Lower leg skin (tissue), 4 donors: ENCODE measurements at regions not wholly inside any gene's neighbourhood (a gene's known extent, or its start where the extent isn't known, plus 50 kb on each side); places are given as distances from the start of the nearest gene placed in this dataset.

Experiments used
- DNase-seq, 2 donors: peaks; one replicate each; pipeline ENCODE4 v3.0.0-alpha.2; 2019; ENCODE audit warnings: low spot score in 2 of 2
- H3K4me3 ChIP-seq: fragments of 200-600 bp; sonication (generic); 2 replicates; pipeline ENCODE4 v1.5.1; 2017; ENCODE audit warnings: mild to moderate bottlenecking, low read depth; ENCODE audit not compliant: poor library complexity, severe bottlenecking
- POLR2A ChIP-seq, 2 donors: fragments of 450-650 bp; IDR thresholded peaks; one replicate each; pipeline ENCODE4 v1.6.1; 2016 to 2017; ENCODE audit warnings: antibody characterized with exemption in 2 of 2, mild to moderate bottlenecking in 1 of 2, moderate library complexity in 1 of 2
- WGBS, 2 donors: methylation state at CpG; one replicate each; pipeline ENCODE4 v1.1.5; 2018; 5-methylcytosine and 5-hydroxymethylcytosine counted together
- intact Hi-C: fragments of 100-400 bp; cut with DNase I; formaldehyde crosslinking; loops from one replicate; pipeline ENCODE4 v1.15.0; 2023; ENCODE audit warnings: low total_unique reads
- TF ChIP-seq, protein P1 (sequence below), 3 donors: fragments of 450-650 bp; IDR thresholded peaks; one replicate each; pipeline ENCODE4 v1.5.1; 2016; ENCODE audit warnings: antibody characterized with exemption in 3 of 3, mild to moderate bottlenecking in 3 of 3, moderate library complexity in 2 of 3

DNA sequence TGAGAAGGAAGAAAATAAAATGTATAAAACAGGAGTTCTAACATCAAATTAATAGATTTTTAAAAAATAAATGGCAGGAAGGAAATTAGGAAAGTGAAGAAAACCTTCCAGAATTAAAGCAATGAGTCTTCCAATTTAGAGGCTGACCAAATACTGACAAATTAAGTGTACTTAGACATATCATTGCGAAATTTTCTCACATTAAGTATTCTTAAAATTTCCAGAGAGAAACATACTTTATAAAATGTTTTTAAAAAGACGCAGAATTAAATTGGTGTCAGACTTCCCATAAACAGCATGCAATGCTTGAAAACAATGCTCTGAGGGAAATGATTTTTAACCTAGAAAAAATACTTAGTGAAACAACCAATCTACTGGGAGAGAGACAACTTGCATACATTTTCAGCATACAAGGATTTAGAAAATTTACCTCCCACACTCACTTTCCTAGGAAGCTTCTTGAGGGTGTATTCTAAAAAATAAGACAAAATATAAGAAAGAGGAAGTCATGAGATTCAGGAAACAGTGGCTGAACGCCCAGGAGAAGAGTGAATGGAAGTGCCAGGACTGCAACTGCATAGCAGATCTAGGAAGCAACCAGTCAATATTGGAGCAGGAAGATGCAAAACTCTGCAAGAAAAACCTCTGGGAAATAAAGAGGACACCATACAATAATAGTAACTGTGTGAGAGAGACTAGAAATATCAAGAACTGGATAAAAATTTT is 339.9 kb downstream of the ADCYAP1 start:
- H3K4me3 ChIP-seq = no peak overlapping the region
- WGBS, 2 donors = 77% methylated on average over 3 of the region's 3 CpGs
- intact Hi-C loops = no loop called here
- DNase-seq = no peak
- TF ChIP-seq POLR2A (IDR thresholded peaks at IDR 0.05) = no peak
- TF ChIP-seq, protein P1, sequence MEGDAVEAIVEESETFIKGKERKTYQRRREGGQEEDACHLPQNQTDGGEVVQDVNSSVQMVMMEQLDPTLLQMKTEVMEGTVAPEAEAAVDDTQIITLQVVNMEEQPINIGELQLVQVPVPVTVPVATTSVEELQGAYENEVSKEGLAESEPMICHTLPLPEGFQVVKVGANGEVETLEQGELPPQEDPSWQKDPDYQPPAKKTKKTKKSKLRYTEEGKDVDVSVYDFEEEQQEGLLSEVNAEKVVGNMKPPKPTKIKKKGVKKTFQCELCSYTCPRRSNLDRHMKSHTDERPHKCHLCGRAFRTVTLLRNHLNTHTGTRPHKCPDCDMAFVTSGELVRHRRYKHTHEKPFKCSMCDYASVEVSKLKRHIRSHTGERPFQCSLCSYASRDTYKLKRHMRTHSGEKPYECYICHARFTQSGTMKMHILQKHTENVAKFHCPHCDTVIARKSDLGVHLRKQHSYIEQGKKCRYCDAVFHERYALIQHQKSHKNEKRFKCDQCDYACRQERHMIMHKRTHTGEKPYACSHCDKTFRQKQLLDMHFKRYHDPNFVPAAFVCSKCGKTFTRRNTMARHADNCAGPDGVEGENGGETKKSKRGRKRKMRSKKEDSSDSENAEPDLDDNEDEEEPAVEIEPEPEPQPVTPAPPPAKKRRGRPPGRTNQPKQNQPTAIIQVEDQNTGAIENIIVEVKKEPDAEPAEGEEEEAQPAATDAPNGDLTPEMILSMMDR (IDR thresholded peaks at IDR 0.05) = no peak

DNA sequence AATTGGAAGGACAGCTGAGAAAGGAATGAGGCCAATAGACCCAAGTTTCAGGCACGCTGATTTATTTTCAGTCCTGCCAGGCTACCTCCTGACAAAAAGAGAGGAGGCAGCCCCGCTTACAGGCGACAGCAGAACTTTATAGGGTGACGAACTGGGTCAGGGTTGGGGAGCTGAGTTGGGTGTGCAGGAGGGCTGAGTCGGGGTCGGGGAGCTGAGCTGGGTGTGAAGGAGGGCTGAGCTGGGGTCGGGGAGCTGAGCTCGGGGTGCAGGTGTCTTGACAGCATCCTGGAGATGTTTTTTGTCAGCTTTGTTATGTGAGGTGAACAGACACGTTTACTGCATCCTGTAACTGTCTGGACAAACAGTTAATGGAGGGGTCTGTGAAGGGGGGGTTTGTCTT is 342.2 kb downstream of the ADCYAP1 start:
- H3K4me3 ChIP-seq = no peak overlapping the region
- WGBS, 2 donors = 33 to 50% methylated on average over 9 of the region's 9 CpGs
- TF ChIP-seq, protein P1 (IDR thresholded peaks at IDR 0.05) = no peak
- TF ChIP-seq POLR2A (IDR thresholded peaks at IDR 0.05) = no peak
- intact Hi-C loops = no loop called here
- no peak for DNase-seq

DNA sequence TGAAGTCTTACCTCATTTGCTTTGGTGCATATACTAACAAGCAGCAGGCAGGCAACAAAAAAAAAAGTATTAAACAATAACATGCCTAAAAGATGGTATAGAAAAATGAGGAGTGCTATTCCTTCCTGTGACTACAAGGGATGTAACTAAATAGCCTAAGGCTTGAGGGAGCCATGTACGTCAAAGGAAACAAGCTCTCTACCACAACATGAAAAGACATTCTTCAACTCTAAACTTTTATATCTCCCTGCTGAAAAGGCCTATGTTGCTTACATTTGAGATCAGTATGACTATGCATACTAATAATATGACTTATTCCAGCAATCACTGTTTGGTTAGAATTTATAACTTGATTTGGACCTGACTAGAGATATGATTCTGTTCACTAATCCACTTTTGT is 347.9 kb downstream of the ADCYAP1 start:
- TF ChIP-seq, protein P1 (IDR thresholded peaks at IDR 0.05) = no peak
- TF ChIP-seq POLR2A (IDR thresholded peaks at IDR 0.05) = no peak
- 39 to 43% methylated on average over 1 of the region's 1 CpG for WGBS, 2 donors
- intact Hi-C loops = no loop called here
- H3K4me3 ChIP-seq = no peak overlapping the region
- no peak for DNase-seq

DNA sequence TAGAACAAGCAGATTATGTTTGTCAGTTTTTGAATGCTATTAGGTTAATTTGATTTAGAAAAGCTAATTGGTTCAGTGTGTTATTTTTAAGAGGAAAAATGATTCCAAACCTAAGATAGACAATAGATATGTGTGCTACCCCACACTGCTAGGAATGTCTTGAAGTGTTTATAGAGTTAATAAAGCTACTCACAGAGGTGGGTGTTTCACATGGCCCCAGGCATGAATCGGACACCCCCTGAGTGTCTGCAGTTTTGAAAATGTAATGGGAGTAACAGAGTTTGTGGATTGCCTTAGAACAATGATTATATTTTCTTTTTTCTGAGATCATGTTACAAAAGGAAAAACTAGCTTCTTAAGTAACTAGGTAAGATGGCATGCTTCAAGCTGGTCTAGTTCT is 348.3 kb downstream of the ADCYAP1 start:
- WGBS, 2 donors = 19 to 20% methylated on average over 1 of the region's 1 CpG
- intact Hi-C loops = no loop called here
- no peak for DNase-seq

DNA sequence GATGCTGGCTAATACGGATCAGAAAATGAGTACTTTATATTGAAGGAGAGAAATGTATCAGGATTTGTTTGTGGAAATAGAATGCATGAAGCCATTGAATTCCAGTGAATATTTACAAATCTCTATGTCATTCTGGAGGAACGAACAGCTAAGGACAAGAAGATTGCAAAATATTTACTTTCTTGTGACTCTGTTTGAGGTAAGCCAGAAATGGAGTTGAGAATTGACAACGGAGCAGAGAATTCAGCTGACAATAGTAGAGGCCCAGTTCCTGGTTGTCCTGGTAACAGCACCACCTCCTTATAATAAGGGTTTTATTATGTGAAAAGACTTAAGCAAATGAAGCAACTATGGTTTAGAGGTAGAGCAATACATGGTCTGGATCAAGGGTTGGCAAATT is 349.2 kb downstream of the ADCYAP1 start:
- 64 to 73% methylated on average over 3 of the region's 3 CpGs for WGBS, 2 donors
- no peak for DNase-seq
- intact Hi-C loops = no loop called here
- no peak overlapping the region for H3K4me3 ChIP-seq
- TF ChIP-seq, protein P1 (IDR thresholded peaks at IDR 0.05) = no peak
- TF ChIP-seq POLR2A (IDR thresholded peaks at IDR 0.05) = no peak

More for the DNA sequence above, 348.3 kb downstream of the ADCYAP1 start:
- no peak for TF ChIP-seq POLR2A (IDR thresholded peaks at IDR 0.05)
- TF ChIP-seq, protein P1 (IDR thresholded peaks at IDR 0.05) = no peak
- H3K4me3 ChIP-seq = no peak overlapping the region

DNA sequence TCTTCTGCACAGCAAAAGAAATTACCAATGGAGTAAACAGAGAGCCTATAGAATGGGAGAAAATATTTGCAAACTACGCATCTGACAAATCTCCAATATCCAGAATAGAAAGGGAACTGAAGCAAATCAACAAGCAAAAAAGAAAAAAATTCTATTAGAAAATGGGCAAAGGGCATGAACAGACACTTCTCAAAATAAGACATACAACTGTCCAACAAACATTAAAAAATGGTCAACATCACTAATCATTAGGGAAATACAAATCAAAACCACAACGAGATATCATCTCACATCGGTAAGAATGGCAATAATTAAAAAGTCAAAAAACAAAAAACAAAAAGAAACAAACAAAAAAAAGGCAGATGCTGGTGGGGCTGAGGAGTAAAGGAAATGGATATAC is 356.4 kb downstream of the ADCYAP1 start:
- 92 to 94% methylated on average over 3 of the region's 3 CpGs for WGBS, 2 donors
- intact Hi-C loops = no loop called here
- no peak for TF ChIP-seq POLR2A (IDR thresholded peaks at IDR 0.05)
- TF ChIP-seq, protein P1 (IDR thresholded peaks at IDR 0.05) = no peak
- DNase-seq = no peak
- H3K4me3 ChIP-seq = no peak overlapping the region
